ENCODE measurements at regions not wholly inside any gene's neighbourhood (a gene's known extent, or its start where the extent isn't known, plus 50 kb on each side); places are given as distances from the start of the nearest gene placed in this dataset.
"Not testable (repeated sequence)": the region's sequence is repeated elsewhere in the genome, so short reads cannot be mapped to it uniquely, and the experiment has no call there.

DNA sequence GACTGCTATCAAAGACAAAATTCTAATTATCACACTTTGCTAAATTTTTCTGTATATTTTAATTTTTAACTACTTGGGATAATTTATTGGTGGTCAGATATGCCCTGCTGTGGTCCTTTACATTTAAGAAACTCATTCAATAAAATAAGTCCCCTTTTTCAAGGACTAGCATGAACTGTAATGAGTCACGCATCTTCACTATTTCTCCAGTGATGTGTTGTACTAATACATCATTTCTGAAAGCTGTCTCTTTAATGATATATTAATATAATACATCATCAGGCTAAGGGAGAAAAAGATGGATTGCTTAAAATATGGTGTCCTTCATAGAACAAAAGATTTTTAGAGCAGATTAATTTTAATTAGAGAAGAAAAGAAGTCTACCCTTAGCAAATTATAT is 901.4 kb downstream of the DIPK2A start:
- no peaks in the 10 kb centered on the region for H3K9me3 ChIP-seq (ENCODE audit: low read length)
- H3K4me1 ChIP-seq (ENCODE audit: insufficient read depth, low read length): no peaks in the 10 kb centered on the region
- H3K27me3 Mint-ChIP-seq: no peaks in the 10 kb centered on the region
- DNase-seq: no peak
- H3K36me3 ChIP-seq (ENCODE audit: insufficient read depth, low read length): no peaks in the 10 kb centered on the region
- CTCF ChIA-PET: no interaction called here
- POLR2A ChIA-PET: no interaction called here
- no peaks in the 10 kb centered on the region for H3K36me3 Mint-ChIP-seq
- H3K27ac Mint-ChIP-seq: no peak overlapping the region
- no peak overlapping the region for H3K4me3 ChIP-seq (ENCODE audit: low read length)
- H3K9me3 Mint-ChIP-seq: peaks cover 0 to 10% (median 5%) of the 10 kb centered on the region in 5 donors
- H3K4me3 Mint-ChIP-seq: no peak overlapping the region
- no peak overlapping the region for H3K27ac ChIP-seq (ENCODE audit: low read depth, low read length)
- H3K27me3 ChIP-seq (ENCODE audit: insufficient read depth, low read length, poor library complexity, severe bottlenecking): no peaks in the 10 kb centered on the region
- no peaks in the 10 kb centered on the region for H3K4me1 Mint-ChIP-seq

DNA sequence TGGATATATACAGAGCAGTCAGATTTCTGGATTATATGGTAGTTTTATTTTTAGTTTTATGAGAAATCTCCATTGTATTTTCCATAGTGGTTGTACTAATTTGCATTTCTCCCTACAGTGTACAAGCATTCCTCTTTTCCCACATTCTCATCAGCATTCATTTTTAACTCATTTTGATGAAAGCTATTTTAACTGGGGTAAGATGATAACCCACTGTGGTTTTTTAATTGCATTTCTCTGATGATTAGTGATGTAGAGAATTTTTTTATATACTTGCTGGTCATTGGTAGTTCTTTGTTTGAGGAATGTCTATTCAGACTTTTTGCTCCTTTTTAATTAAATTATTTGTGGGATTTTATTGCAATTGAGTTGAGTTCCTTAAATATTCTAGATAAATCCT is 903.6 kb downstream of the DIPK2A start:
- Mint-ChIP-seq H3K9me3 (peaks cover 0 to 9% (median 2%) of the 10 kb centered on the region in 5 donors), H3K4me3 (no peak overlapping the region), H3K36me3 (no peaks in the 10 kb centered on the region), H3K27me3 (no peaks in the 10 kb centered on the region), H3K27ac (no peak overlapping the region), H3K4me1 (no peaks in the 10 kb centered on the region)
- Histone ChIP-seq H3K4me3 (ENCODE audit: low read length) (no peak overlapping the region), H3K4me1 (ENCODE audit: insufficient read depth, low read length) (no peaks in the 10 kb centered on the region), H3K36me3 (ENCODE audit: insufficient read depth, low read length) (no peaks in the 10 kb centered on the region), H3K9me3 (ENCODE audit: low read length) (no peaks in the 10 kb centered on the region), H3K27ac (ENCODE audit: low read depth, low read length) (no peak overlapping the region), H3K27me3 (ENCODE audit: insufficient read depth, low read length, poor library complexity, severe bottlenecking) (no peaks in the 10 kb centered on the region)
- no peak for DNase-seq
- ChIA-PET CTCF (no interaction called here), POLR2A (no interaction called here)

GRCh38 chr3:144877356-144877755 is 905.7 kb downstream of the DIPK2A start:
- Mint-ChIP-seq H3K4me1 (no peaks in the 10 kb centered on the region), H3K36me3 (no peaks in the 10 kb centered on the region), H3K9me3 (peaks cover 0 to 9% (median 2%) of the 10 kb centered on the region in 5 donors), H3K27ac (no peak overlapping the region), H3K27me3 (no peaks in the 10 kb centered on the region), H3K4me3 (no peak overlapping the region)
- no peaks in the 10 kb centered on the region for H3K4me1 ChIP-seq (ENCODE audit: insufficient read depth, low read length)
- no peak for DNase-seq
- ChIA-PET POLR2A (no interaction called here), CTCF (no interaction called here)
- H3K9me3 ChIP-seq (ENCODE audit: low read length): no peaks in the 10 kb centered on the region
- no peak overlapping the region for H3K27ac ChIP-seq (ENCODE audit: low read depth, low read length)
- H3K27me3 ChIP-seq (ENCODE audit: insufficient read depth, low read length, poor library complexity, severe bottlenecking): no peaks in the 10 kb centered on the region
- H3K36me3 ChIP-seq (ENCODE audit: insufficient read depth, low read length): no peaks in the 10 kb centered on the region
- no peak overlapping the region for H3K4me3 ChIP-seq (ENCODE audit: low read length)

GRCh38 chr3:144879701-144880100 is 908.1 kb downstream of the DIPK2A start:
- no peaks in the 10 kb centered on the region for H3K27me3 Mint-ChIP-seq
- DNase-seq: no peak
- Histone ChIP-seq H3K36me3 (ENCODE audit: insufficient read depth, low read length) (no peaks in the 10 kb centered on the region), H3K27ac (ENCODE audit: low read depth, low read length) (no peak overlapping the region), H3K4me3 (ENCODE audit: low read length) (no peak overlapping the region), H3K9me3 (ENCODE audit: low read length) (no peaks in the 10 kb centered on the region), H3K27me3 (ENCODE audit: insufficient read depth, low read length, poor library complexity, severe bottlenecking) (no peaks in the 10 kb centered on the region), H3K4me1 (ENCODE audit: insufficient read depth, low read length) (no peaks in the 10 kb centered on the region)
- ChIA-PET POLR2A (no interaction called here), CTCF (no interaction called here)
- H3K4me1 Mint-ChIP-seq: no peaks in the 10 kb centered on the region
- peaks cover 0 to 13% (median 2%) of the 10 kb centered on the region in 5 donors for H3K9me3 Mint-ChIP-seq
- H3K27ac Mint-ChIP-seq: no peak overlapping the region
- H3K4me3 Mint-ChIP-seq: no peak overlapping the region
- H3K36me3 Mint-ChIP-seq: no peaks in the 10 kb centered on the region

GRCh38 chr3:144893980-144894379 is 922.4 kb downstream of the DIPK2A start:
- Mint-ChIP-seq H3K4me3 (no peak overlapping the region), H3K9me3 (peaks cover 0 to 9% (median 0%) of the 10 kb centered on the region in 5 donors), H3K4me1 (no peaks in the 10 kb centered on the region), H3K27ac (no peak overlapping the region), H3K27me3 (no peaks in the 10 kb centered on the region), H3K36me3 (no peaks in the 10 kb centered on the region)
- Histone ChIP-seq H3K36me3 (ENCODE audit: insufficient read depth, low read length) (no peaks in the 10 kb centered on the region), H3K4me3 (ENCODE audit: low read length) (no peak overlapping the region), H3K27me3 (ENCODE audit: insufficient read depth, low read length, poor library complexity, severe bottlenecking) (no peaks in the 10 kb centered on the region), H3K9me3 (ENCODE audit: low read length) (no peaks in the 10 kb centered on the region), H3K4me1 (ENCODE audit: insufficient read depth, low read length) (no peaks in the 10 kb centered on the region), H3K27ac (ENCODE audit: low read depth, low read length) (no peak overlapping the region)
- no peak for DNase-seq
- POLR2A ChIA-PET: no interaction called here
- CTCF ChIA-PET: no interaction called here

GRCh38 chr3:144894576-144894975 is 923.0 kb downstream of the DIPK2A start:
- Mint-ChIP-seq H3K9me3 (peaks cover 0 to 9% (median 0%) of the 10 kb centered on the region in 5 donors), H3K27me3 (no peaks in the 10 kb centered on the region), H3K4me3 (no peak overlapping the region), H3K4me1 (no peaks in the 10 kb centered on the region), H3K36me3 (no peaks in the 10 kb centered on the region), H3K27ac (no peak overlapping the region)
- H3K4me1 ChIP-seq (ENCODE audit: insufficient read depth, low read length): no peaks in the 10 kb centered on the region
- no peak for DNase-seq
- no peaks in the 10 kb centered on the region for H3K27me3 ChIP-seq (ENCODE audit: insufficient read depth, low read length, poor library complexity, severe bottlenecking)
- no peaks in the 10 kb centered on the region for H3K36me3 ChIP-seq (ENCODE audit: insufficient read depth, low read length)
- H3K27ac ChIP-seq (ENCODE audit: low read depth, low read length): no peak overlapping the region
- H3K9me3 ChIP-seq (ENCODE audit: low read length): no peaks in the 10 kb centered on the region
- ChIA-PET CTCF (no interaction called here), POLR2A (no interaction called here)
- no peak overlapping the region for H3K4me3 ChIP-seq (ENCODE audit: low read length)

DNA sequence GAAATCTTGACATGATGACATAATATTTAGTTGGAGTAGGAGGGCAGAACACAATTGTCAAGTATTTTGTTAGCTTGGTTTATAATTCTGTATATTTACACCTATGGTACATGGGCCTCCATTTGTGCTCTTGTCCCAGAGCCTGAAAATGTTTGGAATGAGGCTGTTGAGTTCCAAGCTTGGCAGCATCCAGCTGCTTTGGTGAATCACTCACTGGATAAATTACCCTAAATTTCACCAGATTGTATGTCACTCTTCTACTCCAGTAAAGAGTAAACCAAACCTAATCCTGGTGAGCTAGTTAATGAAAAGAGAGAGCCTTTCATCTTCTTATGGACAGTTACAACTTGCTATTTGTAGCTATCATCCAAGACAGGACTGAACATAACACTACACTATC is 928.7 kb downstream of the DIPK2A start:
- no peaks in the 10 kb centered on the region for H3K27me3 ChIP-seq (ENCODE audit: insufficient read depth, low read length, poor library complexity, severe bottlenecking)
- CTCF ChIA-PET: no interaction called here
- Mint-ChIP-seq H3K36me3 (no peaks in the 10 kb centered on the region), H3K9me3 (peaks cover 6 to 16% (median 8%) of the 10 kb centered on the region in 5 donors), H3K4me3 (no peak overlapping the region), H3K27ac (no peak overlapping the region), H3K4me1 (no peaks in the 10 kb centered on the region), H3K27me3 (peaks cover 0 to 2% of the 10 kb centered on the region in 2 donors)
- H3K9me3 ChIP-seq (ENCODE audit: low read length): no peaks in the 10 kb centered on the region
- POLR2A ChIA-PET: no interaction called here
- H3K27ac ChIP-seq (ENCODE audit: low read depth, low read length): no peak overlapping the region
- no peak for DNase-seq
- no peak overlapping the region for H3K4me3 ChIP-seq (ENCODE audit: low read length)
- H3K36me3 ChIP-seq (ENCODE audit: insufficient read depth, low read length): no peaks in the 10 kb centered on the region
- no peaks in the 10 kb centered on the region for H3K4me1 ChIP-seq (ENCODE audit: insufficient read depth, low read length)

DNA sequence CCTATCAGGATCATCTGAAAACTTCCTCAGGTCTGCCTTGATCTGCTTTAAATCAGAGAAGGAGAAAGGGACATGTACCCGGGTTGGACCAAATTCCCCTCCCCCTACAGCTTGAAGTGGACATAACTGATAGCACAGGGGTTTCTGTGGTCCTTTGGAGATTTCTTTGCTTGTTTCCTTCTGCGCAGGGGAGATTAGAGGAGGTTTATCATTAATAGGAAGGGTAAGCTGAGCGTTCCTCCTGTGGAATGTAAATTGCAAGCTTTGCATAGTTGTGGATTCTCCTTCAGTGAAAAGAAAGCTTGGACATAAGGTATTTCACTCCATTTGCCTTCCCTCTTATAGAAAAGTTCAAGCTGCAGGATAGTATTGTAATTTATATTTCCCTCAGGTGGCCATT is 936.0 kb downstream of the DIPK2A start:
- DNase-seq; H3K27me3 ChIP-seq (ENCODE audit: insufficient read depth, low read length, poor library complexity, severe bottlenecking); POLR2A ChIA-PET; H3K36me3 ChIP-seq (ENCODE audit: insufficient read depth, low read length); H3K36me3 Mint-ChIP-seq; H3K27ac Mint-ChIP-seq; H3K9me3 ChIP-seq (ENCODE audit: low read length); H3K27me3 Mint-ChIP-seq; H3K4me1 ChIP-seq (ENCODE audit: insufficient read depth, low read length); H3K27ac ChIP-seq (ENCODE audit: low read depth, low read length); CTCF ChIA-PET; H3K4me3 Mint-ChIP-seq; H3K4me1 Mint-ChIP-seq; H3K4me3 ChIP-seq (ENCODE audit: low read length): not testable (repeated sequence)
- peaks cover 8 to 18% (median 12%) of the 10 kb centered on the region in 5 donors for H3K9me3 Mint-ChIP-seq

DNA sequence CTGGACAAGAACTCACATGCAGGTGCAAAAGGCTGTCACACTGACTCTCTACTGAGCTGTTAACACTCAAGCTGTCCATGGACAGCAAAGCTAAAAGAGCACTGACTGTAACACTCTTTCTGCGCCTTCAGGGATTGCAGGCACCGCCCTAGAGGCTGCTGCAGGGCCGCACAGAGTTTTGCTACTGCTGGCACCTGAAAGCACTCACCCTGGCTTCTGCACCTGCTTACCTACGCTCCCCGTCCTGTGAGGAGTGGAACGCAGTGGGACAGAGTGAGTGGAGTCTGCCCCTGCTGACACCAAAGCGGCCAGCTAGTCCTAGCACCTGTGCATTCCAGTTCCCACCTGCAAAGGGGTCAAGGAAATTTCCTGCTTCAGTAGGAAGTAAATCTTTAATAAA is 941.3 kb downstream of the DIPK2A start:
- Histone ChIP-seq H3K36me3 (ENCODE audit: insufficient read depth, low read length) (no peaks in the 10 kb centered on the region), H3K27ac (ENCODE audit: low read depth, low read length) (no peak overlapping the region), H3K27me3 (ENCODE audit: insufficient read depth, low read length, poor library complexity, severe bottlenecking) (no peaks in the 10 kb centered on the region), H3K9me3 (ENCODE audit: low read length) (no peaks in the 10 kb centered on the region), H3K4me1 (ENCODE audit: insufficient read depth, low read length) (no peaks in the 10 kb centered on the region), H3K4me3 (ENCODE audit: low read length) (no peak overlapping the region)
- CTCF ChIA-PET: no interaction called here
- Mint-ChIP-seq H3K4me1 (no peaks in the 10 kb centered on the region), H3K27me3 (no peaks in the 10 kb centered on the region), H3K4me3 (no peak overlapping the region), H3K27ac (no peak overlapping the region), H3K9me3 (peaks cover 0 to 7% (median 5%) of the 10 kb centered on the region in 5 donors), H3K36me3 (no peaks in the 10 kb centered on the region)
- no peak for DNase-seq
- POLR2A ChIA-PET: no interaction called here

All from CD8-positive, alpha-beta memory T cell (primary cell).